ENCODE measurements at regions not wholly inside any gene's neighbourhood (a gene's known extent, or its start where the extent isn't known, plus 50 kb on each side); places are given as distances from the start of the nearest gene placed in this dataset.

DNA sequence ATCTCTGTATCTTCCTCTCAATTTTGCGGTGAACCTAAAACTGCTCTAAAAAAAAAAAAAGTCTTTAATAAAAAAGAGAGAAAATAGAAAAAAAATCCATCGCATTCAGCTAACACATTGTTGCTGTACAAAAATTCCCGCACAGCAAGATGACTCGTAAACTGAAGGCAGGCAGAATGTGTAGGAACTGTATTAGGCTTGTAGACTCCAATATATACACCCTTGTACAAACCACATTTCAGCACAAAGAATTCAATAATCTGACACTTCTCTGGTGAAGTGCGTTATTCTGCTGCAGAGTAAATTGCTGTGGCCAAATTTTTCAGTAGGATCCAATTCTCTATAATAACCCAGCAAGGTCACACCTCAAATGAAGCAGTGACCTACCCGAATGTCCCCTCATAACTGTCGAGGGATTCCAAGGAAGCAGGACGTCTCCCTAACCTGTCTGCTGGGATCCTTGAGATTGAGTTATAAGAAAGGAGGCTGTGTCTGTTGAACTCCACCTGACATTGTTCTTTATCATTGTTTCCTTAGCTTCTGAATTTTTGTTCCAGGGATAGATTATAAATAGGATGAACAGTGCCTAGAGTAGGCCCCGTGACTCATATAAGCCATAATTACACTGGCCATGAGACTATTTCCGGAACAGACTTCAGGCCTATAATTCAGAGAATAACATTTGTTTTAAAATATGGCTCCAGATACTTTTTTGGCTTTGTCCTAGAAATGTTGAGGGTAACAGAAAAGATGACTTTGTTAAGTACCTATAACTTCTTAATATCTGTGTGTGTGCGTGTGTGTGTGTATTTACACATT is 348.3 kb downstream of the PCDH7 start:
- Histone ChIP-seq H3K9me2 (ENCODE audit: insufficient read depth) (no peaks in the 10 kb centered on the region), H3K9me3 (ENCODE audit: control insufficient read depth in 1 of 2, insufficient read depth in 1 of 2, low read depth in 1 of 2, low read length in 2 of 2) (no peaks in the 10 kb centered on the region), H3K9ac (ENCODE audit: low read length) (peak overlapping the region; percentile 55), H3K36me3 (ENCODE audit: control insufficient read depth in 1 of 2, insufficient read depth in 2 of 2, low read length in 2 of 2) (no peaks in the 10 kb centered on the region), H2AFZ (ENCODE audit: low read depth, low read length, poor library complexity, severe bottlenecking) (no peak overlapping the region), H3K27me3 (ENCODE audit: insufficient read depth, low read length) (no peaks in the 10 kb centered on the region), H3K4me1 (ENCODE audit: control insufficient read depth in 1 of 2, insufficient read depth in 2 of 2, low read length in 2 of 2) (peaks cover 91 to 99% of the 10 kb centered on the region in 2 experiments), H3K4me3 (replicated peaks in 1 of 2; ENCODE audit: low read depth in 1 of 2, low read length in 2 of 2) (peak overlapping the region in 1 of 2 experiments; percentile 19; a peak in 2 of 4 replicates), H4K20me1 (ENCODE audit: insufficient read depth) (no peaks in the 10 kb centered on the region), H3K27ac (ENCODE audit: low read depth, low read length) (peak overlapping the region; percentile 86), H3K79me2 (ENCODE audit: insufficient read depth, low read length) (peaks cover 85% of the 10 kb centered on the region), H3K4me2 (ENCODE audit: low read length) (peak overlapping the region; percentile 67)
- RAD21 ChIA-PET (ENCODE audit: low non-redundant PET in 1 of 2, low total read pairs in 2 of 2, uncharacterized antibody in 2 of 2, unreplicated experiment in 2 of 2), result no interaction called here
- ATAC-seq (peak; percentile 76), DNase-seq (ENCODE audit: low read depth, low spot score) (peak; percentile 65)
- intact Hi-C loops (cut with micrococcal nuclease), result no loop called here
- TF ChIP-seq CEBPB (IDR thresholded peaks at IDR 0.05; ENCODE audit: low read depth), result peak; percentile 61; the same call in 1 of the 2 replicates
- TF ChIP-seq JUND (IDR thresholded peaks at IDR 0.05), result peak; percentile 69
- no peak for TF ChIP-seq EGR1 (IDR thresholded peaks at IDR 0.05; ENCODE audit: low read depth)
- TF ChIP-seq, protein P1, sequence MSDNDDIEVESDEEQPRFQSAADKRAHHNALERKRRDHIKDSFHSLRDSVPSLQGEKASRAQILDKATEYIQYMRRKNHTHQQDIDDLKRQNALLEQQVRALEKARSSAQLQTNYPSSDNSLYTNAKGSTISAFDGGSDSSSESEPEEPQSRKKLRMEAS (IDR thresholded peaks at IDR 0.05), result peak; percentile 55; the same call in 1 of the 2 replicates
- TF ChIP-seq, protein P2, sequence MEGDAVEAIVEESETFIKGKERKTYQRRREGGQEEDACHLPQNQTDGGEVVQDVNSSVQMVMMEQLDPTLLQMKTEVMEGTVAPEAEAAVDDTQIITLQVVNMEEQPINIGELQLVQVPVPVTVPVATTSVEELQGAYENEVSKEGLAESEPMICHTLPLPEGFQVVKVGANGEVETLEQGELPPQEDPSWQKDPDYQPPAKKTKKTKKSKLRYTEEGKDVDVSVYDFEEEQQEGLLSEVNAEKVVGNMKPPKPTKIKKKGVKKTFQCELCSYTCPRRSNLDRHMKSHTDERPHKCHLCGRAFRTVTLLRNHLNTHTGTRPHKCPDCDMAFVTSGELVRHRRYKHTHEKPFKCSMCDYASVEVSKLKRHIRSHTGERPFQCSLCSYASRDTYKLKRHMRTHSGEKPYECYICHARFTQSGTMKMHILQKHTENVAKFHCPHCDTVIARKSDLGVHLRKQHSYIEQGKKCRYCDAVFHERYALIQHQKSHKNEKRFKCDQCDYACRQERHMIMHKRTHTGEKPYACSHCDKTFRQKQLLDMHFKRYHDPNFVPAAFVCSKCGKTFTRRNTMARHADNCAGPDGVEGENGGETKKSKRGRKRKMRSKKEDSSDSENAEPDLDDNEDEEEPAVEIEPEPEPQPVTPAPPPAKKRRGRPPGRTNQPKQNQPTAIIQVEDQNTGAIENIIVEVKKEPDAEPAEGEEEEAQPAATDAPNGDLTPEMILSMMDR (IDR thresholded peaks at IDR 0.05 in 2 of 3, conservative IDR thresholded peaks at IDR 0.05 in 1 of 3; ENCODE audit: borderline replicate concordance in 1 of 3, insufficient read depth in 1 of 3, low read depth in 2 of 3, low read length in 2 of 3), result no peak
- TF ChIP-seq CBX3 (IDR thresholded peaks at IDR 0.05; ENCODE audit: low read depth), result peak; percentile 56
- TF ChIP-seq RAD21 (IDR thresholded peaks at IDR 0.05; ENCODE audit: low read depth), result peak; percentile 18; the same call in 1 of the 2 replicates
- TF ChIP-seq POLR2A (IDR thresholded peaks at IDR 0.05; ENCODE audit: borderline replicate concordance, extremely low read depth, insufficient read depth, insufficient read length), result no peak
- no peak for TF ChIP-seq EZH2 (IDR thresholded peaks at IDR 0.05)
- TF ChIP-seq, protein P3, sequence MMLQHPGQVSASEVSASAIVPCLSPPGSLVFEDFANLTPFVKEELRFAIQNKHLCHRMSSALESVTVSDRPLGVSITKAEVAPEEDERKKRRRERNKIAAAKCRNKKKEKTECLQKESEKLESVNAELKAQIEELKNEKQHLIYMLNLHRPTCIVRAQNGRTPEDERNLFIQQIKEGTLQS (IDR thresholded peaks at IDR 0.05), result no peak
- TF ChIP-seq YY1 (IDR thresholded peaks at IDR 0.05; ENCODE audit: extremely low read depth, insufficient replicate concordance, low read depth, low read length), result no peak
- TF ChIP-seq ELF1 (IDR thresholded peaks at IDR 0.05; ENCODE audit: borderline replicate concordance, low read depth), result no peak; the same call in 1 of the 2 replicates
- TF ChIP-seq SIN3A (IDR thresholded peaks at IDR 0.05; ENCODE audit: low read depth), result 0 out of 2 replicates have a peak, but pooled peaks have one; percentile 59
- TF ChIP-seq POLR2AphosphoS5 (IDR thresholded peaks at IDR 0.05; ENCODE audit: low read depth, low read length), result peak; percentile 36; the same call in 1 of the 2 replicates
- TF ChIP-seq SP1 (IDR thresholded peaks at IDR 0.05; ENCODE audit: low read depth), result peak; percentile 80
- no peak for TF ChIP-seq TCF7L2 (IDR thresholded peaks at IDR 0.05; ENCODE audit: borderline replicate concordance, extremely low read depth, insufficient read depth, insufficient read length)
- peak; percentile 87 for TF ChIP-seq FOSL1 (IDR thresholded peaks at IDR 0.05; ENCODE audit: low read depth)
- TF ChIP-seq ZNF274 (IDR thresholded peaks at IDR 0.05; ENCODE audit: low read depth, low read length), result no peak
- TF ChIP-seq, protein P4, sequence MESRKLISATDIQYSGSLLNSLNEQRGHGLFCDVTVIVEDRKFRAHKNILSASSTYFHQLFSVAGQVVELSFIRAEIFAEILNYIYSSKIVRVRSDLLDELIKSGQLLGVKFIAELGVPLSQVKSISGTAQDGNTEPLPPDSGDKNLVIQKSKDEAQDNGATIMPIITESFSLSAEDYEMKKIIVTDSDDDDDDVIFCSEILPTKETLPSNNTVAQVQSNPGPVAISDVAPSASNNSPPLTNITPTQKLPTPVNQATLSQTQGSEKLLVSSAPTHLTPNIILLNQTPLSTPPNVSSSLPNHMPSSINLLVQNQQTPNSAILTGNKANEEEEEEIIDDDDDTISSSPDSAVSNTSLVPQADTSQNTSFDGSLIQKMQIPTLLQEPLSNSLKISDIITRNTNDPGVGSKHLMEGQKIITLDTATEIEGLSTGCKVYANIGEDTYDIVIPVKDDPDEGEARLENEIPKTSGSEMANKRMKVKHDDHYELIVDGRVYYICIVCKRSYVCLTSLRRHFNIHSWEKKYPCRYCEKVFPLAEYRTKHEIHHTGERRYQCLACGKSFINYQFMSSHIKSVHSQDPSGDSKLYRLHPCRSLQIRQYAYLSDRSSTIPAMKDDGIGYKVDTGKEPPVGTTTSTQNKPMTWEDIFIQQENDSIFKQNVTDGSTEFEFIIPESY (IDR thresholded peaks at IDR 0.05; ENCODE audit: extremely low read depth, insufficient replicate concordance, low read length), result no peak
- no peak for TF ChIP-seq EZH2phosphoT487 (IDR thresholded peaks at IDR 0.05; ENCODE audit: borderline replicate concordance)
- peak; percentile 58 for TF ChIP-seq SRF (IDR thresholded peaks at IDR 0.05; ENCODE audit: low read depth)
- CTCF ChIA-PET, result no interaction called here
- BruUV-seq (replicated peaks), result TSS peak; percentile 92
- POLR2A ChIA-PET, result interaction anchor here (0.9 to 1.1 kb wide), 2 partner anchors 17 to 123 kb away, joined by 3 to 4 read pairs; no protein-coding TSS in a partner anchor

Measured in HCT116 (cell line).